HG02571 (cell line): ENCODE measurements at regions not wholly inside any gene's neighbourhood (a gene's known extent, or its start where the extent isn't known, plus 50 kb on each side); places are given as distances from the start of the nearest gene placed in this dataset.

Experiments used
- ATAC-seq: cut with Tn5 transposase; IDR thresholded peaks from one replicate; pipeline ENCODE4 v1.9.1; 2021; ENCODE audit warnings: mild to moderate bottlenecking, moderate library complexity; ENCODE audit not compliant: unreplicated experiment

DNA sequence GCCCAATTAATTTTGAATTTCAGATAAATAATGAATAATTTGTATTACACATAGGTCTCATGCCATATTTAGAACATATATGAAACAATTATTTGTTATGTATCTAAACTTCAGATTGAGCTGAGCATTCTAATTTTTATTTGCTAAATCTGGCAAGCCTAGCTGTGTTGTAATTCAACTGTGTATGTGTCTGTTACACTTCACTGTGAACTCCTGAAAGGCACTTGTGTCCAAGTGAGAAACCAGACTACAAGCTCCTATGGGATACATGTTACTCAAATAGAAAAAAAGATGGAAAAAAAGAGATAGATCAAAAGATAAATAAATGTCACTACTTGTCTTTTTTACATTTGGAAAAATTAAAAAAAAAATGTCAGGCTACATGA lies 56.5 kb upstream of the ANKRD55 start:
- no peak for ATAC-seq

DNA sequence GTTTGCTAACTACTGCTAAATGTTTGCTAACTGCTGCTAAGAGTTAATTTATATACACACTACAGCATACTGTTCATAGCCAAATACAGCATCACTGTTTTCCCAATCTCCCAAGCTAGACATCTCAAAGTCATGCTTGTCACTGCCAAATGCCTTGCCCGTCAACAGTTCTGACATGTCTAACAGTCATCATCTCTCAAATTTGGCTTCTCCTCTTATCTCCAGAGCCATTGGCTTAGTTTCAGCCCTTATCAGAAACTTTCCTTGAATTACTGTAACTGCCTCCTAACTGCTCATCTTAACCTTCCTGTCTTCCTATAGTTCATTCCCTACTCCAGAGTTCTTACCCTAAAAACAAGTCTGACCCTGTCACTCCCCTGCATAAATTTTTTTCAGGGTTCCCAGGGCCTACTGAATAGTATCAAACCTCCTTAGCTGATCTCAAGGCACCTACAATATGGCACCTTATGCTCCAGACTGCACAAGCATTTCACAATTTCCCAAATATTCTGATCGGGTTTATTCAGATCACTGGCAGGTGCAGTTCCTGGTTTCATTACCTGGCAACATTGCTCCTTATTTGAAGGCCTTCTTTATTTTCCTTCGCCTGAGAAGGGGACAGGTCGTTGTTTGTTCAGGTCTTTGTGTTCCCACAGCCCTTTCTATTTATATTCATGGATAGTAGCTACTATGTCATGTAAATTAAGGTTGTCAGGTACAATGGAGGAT lies 55.9 kb upstream of the ANKRD55 start:
- no peak for ATAC-seq

DNA sequence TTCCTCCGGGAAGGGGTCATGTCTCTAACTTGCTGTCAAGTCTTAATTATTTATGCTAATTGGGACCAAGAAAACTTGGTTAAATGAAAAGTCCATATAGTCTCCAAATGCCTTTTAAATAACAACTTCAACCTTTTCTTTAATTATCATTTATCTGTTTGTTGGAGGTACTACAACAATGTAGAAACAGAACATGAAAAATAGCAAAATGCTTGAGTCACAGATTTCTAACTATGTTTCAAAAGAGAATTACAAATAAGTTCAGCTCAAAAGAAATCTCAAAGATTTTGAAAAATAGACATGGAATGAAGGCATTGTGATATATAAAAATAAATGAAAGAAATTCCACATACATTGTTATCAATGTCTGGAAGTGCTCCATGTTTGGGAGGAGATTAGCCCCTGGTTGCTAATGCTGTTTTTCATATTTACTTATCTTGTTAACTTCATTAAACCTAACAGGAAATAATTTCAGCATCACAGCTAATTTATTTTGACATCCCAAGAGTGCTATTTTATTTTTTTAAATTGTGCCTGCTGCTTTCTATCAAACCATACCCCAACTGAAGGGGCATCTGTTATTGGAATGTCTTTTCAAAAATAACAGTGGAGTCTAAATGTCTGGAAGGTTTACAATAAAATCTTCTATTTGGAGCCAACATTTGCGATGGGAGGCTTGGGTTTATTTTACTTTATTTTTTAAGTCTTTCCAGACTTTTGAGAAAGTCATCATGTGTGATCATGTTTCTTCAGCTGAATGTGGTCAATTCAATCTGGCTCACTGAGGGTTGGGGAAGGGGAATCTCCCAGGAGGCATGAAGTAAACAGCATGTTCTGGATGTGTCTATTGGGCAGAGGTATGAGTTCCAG lies 53.1 kb upstream of the ANKRD55 start:
- no peak for ATAC-seq

DNA sequence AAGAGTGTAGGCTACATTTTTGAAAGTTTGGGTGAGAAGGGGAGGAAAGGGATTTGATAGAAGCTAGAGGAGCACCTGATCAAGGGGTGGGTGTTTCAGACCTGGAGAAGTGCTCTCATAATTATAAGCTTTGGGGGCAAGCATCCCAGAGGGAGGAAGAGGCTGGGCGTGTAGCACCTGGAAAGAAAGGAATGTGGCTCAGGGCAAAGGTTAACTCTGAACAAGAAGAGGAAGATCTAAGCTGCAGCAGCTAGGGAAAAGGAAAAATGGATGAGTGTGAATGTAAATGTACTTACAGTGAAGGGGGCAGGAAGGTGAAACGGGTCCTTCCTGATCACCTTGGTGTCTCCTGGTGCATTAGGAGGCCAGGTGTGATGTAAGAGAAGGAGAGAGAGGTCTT lies 49.8 kb upstream of the ANKRD55 start:
- no peak for ATAC-seq
